Transverse colon (tissue), 4 donors: ENCODE measurements at regions not wholly inside any gene's neighbourhood (a gene's known extent, or its start where the extent isn't known, plus 50 kb on each side); places are given as distances from the start of the nearest gene placed in this dataset.
"Not testable (repeated sequence)": the region's sequence is repeated elsewhere in the genome, so short reads cannot be mapped to it uniquely, and the experiment has no call there.

Source experiments
- DNase-seq: peaks from one replicate; pipeline ENCODE4 v3.0.0-alpha.2; 2019
- H3K27ac ChIP-seq, 4 donors: fragments of 200-600 bp; sonication (generic); 2 replicates each; pipeline ENCODE4 v1.5.1; 2016 to 2018; ENCODE audit warnings: inconsistent platforms in 4 of 4
- H3K27me3 ChIP-seq: fragments of 200-600 bp; sonication (generic); 2 replicates; pipeline ENCODE4 v1.5.1; 2017; ENCODE audit warnings: inconsistent platforms
- H3K36me3 ChIP-seq, 4 donors: fragments of 200-600 bp; sonication (generic); 2 replicates each; pipeline ENCODE4 v1.5.1; 2017 to 2019; ENCODE audit warnings: inconsistent platforms in 4 of 4
- H3K4me1 ChIP-seq, 4 donors: fragments of 200-600 bp; sonication (generic); 2 replicates each; pipeline ENCODE4 v1.5.1; 2017 to 2020; ENCODE audit warnings: inconsistent platforms in 4 of 4
- H3K4me3 ChIP-seq, 4 donors: fragments of 200-600 bp; sonication (generic); 1 replicate in 1 of 4; 2 replicates in 3 of 4; pipeline versions ENCODE4 v1.5.1 to v1.6.1; 2017 to 2019; ENCODE audit warnings: inconsistent platforms in 4 of 4
- H3K9me3 ChIP-seq, 2 donors: fragments of 200-600 bp; sonication (generic); 2 replicates each; pipeline ENCODE4 v1.5.1; 2017 to 2019; ENCODE audit warnings: inconsistent platforms in 2 of 2
- EP300 ChIP-seq: sonication (generic); formaldehyde crosslinking; IDR thresholded peaks from one replicate; pipeline ENCODE4 v1.6.1; 2017; ENCODE audit warnings: antibody characterized with exemption, low read depth
- POLR2A ChIP-seq: fragments of 450-650 bp; IDR thresholded peaks from one replicate; pipeline ENCODE4 v1.6.1; 2016; ENCODE audit warnings: antibody characterized with exemption, mild to moderate bottlenecking, moderate library complexity
- POLR2AphosphoS5 ChIP-seq, 3 donors: sonication (generic); formaldehyde crosslinking; IDR thresholded peaks; one replicate each; pipeline ENCODE4 v1.6.1; 2016; ENCODE audit warnings: antibody characterized with exemption in 3 of 3
- WGBS, 2 donors: methylation state at CpG; one replicate each; pipeline ENCODE4 v1.1.5; 2018; ENCODE audit warnings: low coverage in 1 of 2; 5-methylcytosine and 5-hydroxymethylcytosine counted together
- in situ Hi-C, 4 donors: fragments of 200-750 bp; cut with MboI; loops; one replicate each; pipeline versions ENCODE4 v1.15.0 to v1.15.1; 2017; ENCODE audit warnings: low sequenced_read_pairs in 3 of 4, low pct_ligation_motif_present in 1 of 4, low pct_unique_long_range_greater_than_20kb in 1 of 4
- intact Hi-C: fragments of 100-400 bp; cut with DNase I; formaldehyde crosslinking; loops from one replicate; pipeline ENCODE4 v1.15.1; 2023; ENCODE audit warnings: low total_unique reads
- TF ChIP-seq, protein P1 (sequence below), 5 experiments: fragments of 200-600 bp in 3 of 5; fragments of 450-650 bp in 2 of 5; sonication (generic) in 3 of 5; IDR thresholded peaks; 1 replicate in 2 of 5; 2 replicates in 3 of 5; pipeline ENCODE4 v1.5.1; 2016 to 2017; ENCODE audit warnings: antibody characterized with exemption in 5 of 5, inconsistent platforms in 3 of 5, mild to moderate bottlenecking in 2 of 5, moderate library complexity in 1 of 5

DNA sequence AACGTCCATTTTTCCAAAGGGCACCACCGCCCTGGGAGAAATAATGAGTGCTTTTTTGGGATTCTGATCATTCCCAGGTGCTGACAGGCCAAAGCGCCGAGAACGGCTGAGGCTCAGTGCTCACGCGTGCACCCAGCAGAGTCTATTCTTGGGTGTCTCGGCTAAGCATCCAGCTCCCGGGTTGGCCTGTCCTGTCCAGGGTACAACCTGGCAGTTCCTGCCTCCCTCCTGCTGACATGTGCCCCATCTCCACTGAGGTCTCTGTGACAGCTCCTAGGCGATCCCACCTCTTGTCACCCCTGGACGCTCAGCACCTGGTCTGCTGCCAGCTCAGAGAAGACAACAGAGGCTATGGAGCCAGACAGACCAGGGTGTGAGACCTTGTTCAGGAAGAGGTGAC, 684.5 kb downstream of the PTPRU start:
- Histone ChIP-seq H3K36me3 (no peaks in the 10 kb centered on the region), H3K9me3 (no peaks in the 10 kb centered on the region), H3K27ac (no peak overlapping the region), H3K27me3 (peaks cover 2% of the 10 kb centered on the region), H3K4me1 (no peaks in the 10 kb centered on the region), H3K4me3 (no peak overlapping the region)
- TF ChIP-seq POLR2A (no peak), POLR2AphosphoS5 (IDR thresholded peaks at IDR 0.05) (no peak), EP300 (no peak)
- TF ChIP-seq, protein P1, sequence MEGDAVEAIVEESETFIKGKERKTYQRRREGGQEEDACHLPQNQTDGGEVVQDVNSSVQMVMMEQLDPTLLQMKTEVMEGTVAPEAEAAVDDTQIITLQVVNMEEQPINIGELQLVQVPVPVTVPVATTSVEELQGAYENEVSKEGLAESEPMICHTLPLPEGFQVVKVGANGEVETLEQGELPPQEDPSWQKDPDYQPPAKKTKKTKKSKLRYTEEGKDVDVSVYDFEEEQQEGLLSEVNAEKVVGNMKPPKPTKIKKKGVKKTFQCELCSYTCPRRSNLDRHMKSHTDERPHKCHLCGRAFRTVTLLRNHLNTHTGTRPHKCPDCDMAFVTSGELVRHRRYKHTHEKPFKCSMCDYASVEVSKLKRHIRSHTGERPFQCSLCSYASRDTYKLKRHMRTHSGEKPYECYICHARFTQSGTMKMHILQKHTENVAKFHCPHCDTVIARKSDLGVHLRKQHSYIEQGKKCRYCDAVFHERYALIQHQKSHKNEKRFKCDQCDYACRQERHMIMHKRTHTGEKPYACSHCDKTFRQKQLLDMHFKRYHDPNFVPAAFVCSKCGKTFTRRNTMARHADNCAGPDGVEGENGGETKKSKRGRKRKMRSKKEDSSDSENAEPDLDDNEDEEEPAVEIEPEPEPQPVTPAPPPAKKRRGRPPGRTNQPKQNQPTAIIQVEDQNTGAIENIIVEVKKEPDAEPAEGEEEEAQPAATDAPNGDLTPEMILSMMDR (IDR thresholded peaks at IDR 0.05): no peak
- no peak for DNase-seq
- intact Hi-C loops (no loop called here), in situ Hi-C loops (loop anchor here in 1 of 4 donors (10.0 kb wide), 1 partner anchor 64 kb away; no protein-coding TSS in a partner anchor)
- WGBS, 2 donors: 69% methylated on average over 11 of the region's 11 CpGs; no CpG with 5 or more reads in 1 of the 2 donors

- in situ Hi-C loops: loop anchor here in 1 of 4 donors (10.0 kb wide), 1 partner anchor 64 kb away; no protein-coding TSS in a partner anchor
- no peak for DNase-seq
- TF ChIP-seq POLR2AphosphoS5 (IDR thresholded peaks at IDR 0.05) (no peak), EP300 (no peak), POLR2A (no peak)
- TF ChIP-seq, protein P1 (IDR thresholded peaks at IDR 0.05): no peak
- H3K27me3 ChIP-seq: no peaks in the 10 kb centered on the region
- H3K4me3 ChIP-seq: no peak overlapping the region
- no peaks in the 10 kb centered on the region for H3K36me3 ChIP-seq
- intact Hi-C loops: no loop called here
- 67% methylated on average over 9 of the region's 9 CpGs; no CpG with 5 or more reads in 1 of the 2 donors for WGBS, 2 donors
- no peaks in the 10 kb centered on the region for H3K4me1 ChIP-seq
- no peaks in the 10 kb centered on the region for H3K9me3 ChIP-seq
- no peak overlapping the region for H3K27ac ChIP-seq
Observed at GRCh38 chr1:29920316-29920715, 684.0 kb downstream of the PTPRU start.

- in situ Hi-C loops, H3K27me3 ChIP-seq, H3K36me3 ChIP-seq, H3K9me3 ChIP-seq, H3K4me3 ChIP-seq, intact Hi-C loops, DNase-seq, H3K27ac ChIP-seq, H3K4me1 ChIP-seq: not testable (repeated sequence)
- WGBS, 2 donors: 80 to 93% methylated on average over 4 to 7 of the region's 7 CpGs
Observed at GRCh38 chr1:29919041-29919440, 682.7 kb downstream of the PTPRU start.

- H3K4me1 ChIP-seq: no peaks in the 10 kb centered on the region
- H3K27ac ChIP-seq: no peak overlapping the region
- DNase-seq: no peak
- no peaks in the 10 kb centered on the region for H3K9me3 ChIP-seq
- TF ChIP-seq EP300 (no peak), POLR2A (no peak), POLR2AphosphoS5 (IDR thresholded peaks at IDR 0.05) (no peak)
- TF ChIP-seq, protein P1 (IDR thresholded peaks at IDR 0.05): no peak
- H3K36me3 ChIP-seq: no peaks in the 10 kb centered on the region
- WGBS, 2 donors: 86 to 91% methylated on average over 3 of the region's 3 CpGs
- peaks cover 4% of the 10 kb centered on the region for H3K27me3 ChIP-seq
- no peak overlapping the region for H3K4me3 ChIP-seq
- in situ Hi-C loops: no loop called here
- intact Hi-C loops: no loop called here
Observed at GRCh38 chr1:29916656-29917369, 680.5 kb downstream of the PTPRU start.
